Cardiac fibroblast (primary cell): ENCODE measurements at regions not wholly inside any gene's neighbourhood (a gene's known extent, or its start where the extent isn't known, plus 50 kb on each side); places are given as distances from the start of the nearest gene placed in this dataset.
"Not testable (repeated sequence)": the region's sequence is repeated elsewhere in the genome, so short reads cannot be mapped to it uniquely, and the experiment has no call there.

ENCODE experiments used
- DNase-seq, 2 donors: peaks; one replicate each; pipeline versions ENCODE4 v3.0.0 to v3.0.0-alpha.2; 2010; ENCODE audit warnings: low read depth in 2 of 2
- H3K4me3 ChIP-seq, 2 donors: replicated peaks in 1 of 2; 1 replicate in 1 of 2; 2 replicates in 1 of 2; pipeline ENCODE4 v1.5.1; 2011; ENCODE audit warnings: low read depth in 2 of 2, low read length in 2 of 2, mild to moderate bottlenecking in 2 of 2, moderate library complexity in 1 of 2
- TF ChIP-seq, protein P1 (sequence below): IDR thresholded peaks from one replicate; pipeline ENCODE4 v1.5.1; 2011; ENCODE audit warnings: low read depth, mild to moderate bottlenecking, low read length, inconsistent platforms

DNA sequence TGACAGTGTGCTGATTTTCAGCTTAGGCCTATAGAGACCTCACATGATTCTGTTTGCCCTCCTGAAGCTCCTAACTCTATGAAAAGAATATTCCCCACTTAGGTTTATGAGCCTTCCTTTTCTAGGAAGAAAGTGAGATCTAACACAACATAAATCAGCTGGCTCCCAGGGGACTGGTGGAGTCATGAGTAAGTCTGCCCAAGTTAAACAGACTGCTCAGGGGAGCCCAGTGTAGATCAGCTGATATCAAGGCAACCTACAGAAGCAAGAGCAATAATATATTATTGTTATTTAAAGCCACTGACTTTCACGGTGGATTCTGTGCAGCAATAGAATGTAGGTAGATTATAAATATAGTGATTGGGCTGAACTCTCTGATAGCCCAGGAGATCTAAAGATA lies 1978.6 kb upstream of the CDH6 start:
- TF ChIP-seq, protein P1, sequence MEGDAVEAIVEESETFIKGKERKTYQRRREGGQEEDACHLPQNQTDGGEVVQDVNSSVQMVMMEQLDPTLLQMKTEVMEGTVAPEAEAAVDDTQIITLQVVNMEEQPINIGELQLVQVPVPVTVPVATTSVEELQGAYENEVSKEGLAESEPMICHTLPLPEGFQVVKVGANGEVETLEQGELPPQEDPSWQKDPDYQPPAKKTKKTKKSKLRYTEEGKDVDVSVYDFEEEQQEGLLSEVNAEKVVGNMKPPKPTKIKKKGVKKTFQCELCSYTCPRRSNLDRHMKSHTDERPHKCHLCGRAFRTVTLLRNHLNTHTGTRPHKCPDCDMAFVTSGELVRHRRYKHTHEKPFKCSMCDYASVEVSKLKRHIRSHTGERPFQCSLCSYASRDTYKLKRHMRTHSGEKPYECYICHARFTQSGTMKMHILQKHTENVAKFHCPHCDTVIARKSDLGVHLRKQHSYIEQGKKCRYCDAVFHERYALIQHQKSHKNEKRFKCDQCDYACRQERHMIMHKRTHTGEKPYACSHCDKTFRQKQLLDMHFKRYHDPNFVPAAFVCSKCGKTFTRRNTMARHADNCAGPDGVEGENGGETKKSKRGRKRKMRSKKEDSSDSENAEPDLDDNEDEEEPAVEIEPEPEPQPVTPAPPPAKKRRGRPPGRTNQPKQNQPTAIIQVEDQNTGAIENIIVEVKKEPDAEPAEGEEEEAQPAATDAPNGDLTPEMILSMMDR, result no peak
- H3K4me3 ChIP-seq, result no peak overlapping the region
- DNase-seq, result no peak

DNA sequence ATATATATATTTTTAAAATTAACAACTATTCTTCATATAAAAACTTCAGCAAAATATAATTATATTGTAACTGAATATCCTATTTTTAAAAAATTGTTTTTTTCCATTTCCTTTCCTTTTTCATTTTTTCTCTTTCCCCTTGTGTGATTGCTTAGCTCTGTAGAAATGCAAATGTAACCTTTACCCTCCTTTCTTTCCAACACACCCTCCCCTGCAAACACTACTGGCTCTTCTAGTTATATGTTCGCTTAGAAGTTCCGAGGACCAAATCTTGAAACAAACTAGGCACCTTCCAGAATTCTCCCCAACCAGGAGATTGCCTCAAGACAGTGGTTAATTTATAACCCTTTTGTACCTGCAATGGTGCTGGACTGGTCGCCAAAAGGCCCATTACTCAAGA lies 1980.0 kb upstream of the CDH6 start:
- H3K4me3 ChIP-seq, result no peak overlapping the region
- no peak for DNase-seq
- TF ChIP-seq, protein P1, result no peak

DNA sequence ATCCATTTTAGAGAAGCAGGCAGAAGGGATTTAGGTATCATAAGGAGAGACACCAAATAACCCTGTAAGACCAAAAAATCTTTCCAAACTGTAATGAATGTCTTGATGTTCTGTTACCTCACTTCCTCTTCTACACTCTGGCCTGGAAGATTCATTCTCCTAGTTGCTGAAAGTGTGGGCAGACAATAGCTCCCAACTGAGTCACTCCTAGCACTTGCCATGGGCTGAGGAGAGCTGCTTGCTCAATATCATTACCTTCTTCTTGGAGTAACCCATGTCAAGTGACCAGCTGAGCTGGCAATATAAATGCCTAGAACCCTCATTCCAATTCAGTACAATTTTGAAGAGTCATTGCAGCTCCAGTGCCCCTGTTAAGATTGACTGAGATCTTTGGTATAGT lies 1985.5 kb upstream of the CDH6 start:
- TF ChIP-seq, protein P1, result no peak

DNA sequence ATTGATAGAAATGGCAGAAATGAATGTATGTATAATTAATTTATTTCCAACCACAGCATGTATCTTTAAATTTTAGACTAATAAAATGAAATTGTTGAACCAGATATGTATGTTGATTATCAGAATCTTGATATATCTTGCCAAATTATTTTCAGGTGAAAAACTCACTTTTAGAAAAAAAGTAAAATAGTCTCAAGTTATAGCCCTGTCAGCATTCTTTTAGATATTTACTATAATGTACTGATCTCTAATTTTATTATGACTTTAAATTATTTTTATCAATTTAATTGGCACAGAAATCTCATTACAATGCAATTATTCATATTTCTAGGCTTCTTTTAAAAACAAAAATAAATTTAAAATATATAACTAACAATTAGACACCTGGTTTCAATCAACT lies 1990.4 kb upstream of the CDH6 start:
- TF ChIP-seq, protein P1, result no peak
- no peak for DNase-seq
- no peak overlapping the region for H3K4me3 ChIP-seq

More for the DNA sequence above, 1985.5 kb upstream of the CDH6 start:
- no peak for DNase-seq
- H3K4me3 ChIP-seq, result no peak overlapping the region

DNA sequence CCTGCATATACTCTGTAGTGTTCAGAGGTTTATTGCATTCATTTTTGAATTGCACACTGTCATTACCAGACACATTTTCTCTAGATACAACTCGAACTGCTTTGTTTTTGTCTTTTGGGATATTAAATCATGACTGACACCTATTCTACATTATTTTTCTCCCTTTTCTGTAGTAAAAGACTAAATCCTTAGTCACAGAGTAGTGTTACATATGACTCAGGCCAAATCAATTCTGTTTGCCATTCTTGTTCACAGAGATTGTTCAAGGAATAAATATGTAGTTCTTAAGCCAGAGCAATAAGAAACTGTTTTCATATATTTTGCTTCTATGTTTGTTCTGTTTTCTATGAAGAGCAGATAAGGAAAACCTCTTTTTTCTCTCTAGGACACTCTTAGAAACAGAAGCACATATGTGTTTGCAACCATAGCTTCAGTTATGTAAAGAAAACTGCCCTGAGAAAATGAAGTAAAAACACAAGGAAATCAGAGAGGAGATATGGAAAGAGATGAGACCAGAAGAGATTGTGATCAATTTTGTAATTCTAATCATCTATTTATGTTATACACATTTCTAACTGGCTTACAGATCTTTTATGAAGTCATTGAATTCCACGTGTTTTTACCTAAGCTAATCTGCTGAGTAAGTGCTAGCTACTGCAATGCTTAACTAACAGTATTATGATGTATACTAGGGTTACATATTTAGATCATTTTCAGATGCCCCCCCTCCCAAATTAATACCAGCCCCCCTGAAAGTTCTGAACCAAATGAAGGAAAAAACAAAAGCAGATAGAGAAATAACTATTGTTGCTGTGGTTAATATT lies 1995.6 kb upstream of the CDH6 start:
- no peak for DNase-seq
- H3K4me3 ChIP-seq, result no peak overlapping the region
- TF ChIP-seq, protein P1, result no peak

DNA sequence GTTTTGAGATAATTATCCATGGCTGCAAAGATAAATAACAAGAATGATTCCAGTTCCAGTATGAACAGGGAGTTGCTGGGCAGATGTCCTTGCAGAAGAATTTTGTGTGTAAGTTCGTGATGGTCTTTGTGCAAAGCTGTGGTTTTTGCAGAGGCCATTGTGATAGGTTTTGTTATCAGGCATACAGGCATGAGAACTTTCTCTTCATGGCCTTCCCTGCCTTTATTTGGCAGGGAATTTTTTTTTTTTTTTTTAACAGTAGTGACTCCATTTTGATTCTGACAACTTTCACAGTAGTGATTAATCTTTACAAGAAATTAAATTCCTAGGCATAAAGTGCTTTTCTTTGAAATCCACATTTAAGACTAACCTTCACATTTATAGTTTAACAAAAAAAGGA lies 1999.5 kb upstream of the CDH6 start:
- TF ChIP-seq, protein P1, result no peak
- H3K4me3 ChIP-seq, result no peak overlapping the region
- DNase-seq, result no peak

DNA sequence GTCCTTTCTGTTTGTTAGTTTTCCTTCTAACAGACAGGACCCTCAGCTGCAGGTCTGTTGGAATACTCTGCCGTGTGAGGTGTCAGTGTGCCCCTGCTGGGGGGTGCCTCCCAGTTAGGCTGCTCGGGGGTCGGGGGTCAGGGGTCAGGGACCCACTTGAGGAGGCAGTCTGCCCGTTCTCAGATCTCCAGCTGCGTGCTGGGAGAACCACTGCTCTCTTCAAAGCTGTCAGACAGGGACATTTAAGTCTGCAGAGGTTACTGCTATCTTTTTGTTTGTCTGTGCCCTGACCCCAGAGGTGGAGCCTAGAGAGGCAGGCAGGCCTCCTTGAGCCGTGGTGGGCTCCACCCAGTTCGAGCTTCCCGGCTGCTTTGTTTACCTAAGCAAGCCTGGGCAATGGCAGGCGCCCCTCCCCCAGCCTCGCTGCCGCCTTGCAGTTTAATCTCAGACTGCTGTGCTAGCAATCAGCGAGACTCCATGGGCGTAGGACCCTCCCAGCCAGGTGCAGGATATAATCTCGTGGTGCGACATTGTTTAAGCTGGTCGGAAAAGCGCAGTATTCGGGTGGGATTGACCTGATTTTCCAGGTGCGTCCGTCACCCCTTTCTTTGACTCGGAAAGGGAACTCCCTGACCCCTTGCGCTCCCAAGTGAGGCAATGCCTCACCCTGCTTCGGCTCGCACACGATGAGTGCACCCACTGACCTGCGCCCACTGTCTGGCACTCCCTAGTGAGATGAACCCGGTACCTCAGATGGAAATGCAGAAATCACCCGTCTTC lies 2002.0 kb upstream of the CDH6 start:
- DNase-seq, H3K4me3 ChIP-seq: not testable (repeated sequence)

DNA sequence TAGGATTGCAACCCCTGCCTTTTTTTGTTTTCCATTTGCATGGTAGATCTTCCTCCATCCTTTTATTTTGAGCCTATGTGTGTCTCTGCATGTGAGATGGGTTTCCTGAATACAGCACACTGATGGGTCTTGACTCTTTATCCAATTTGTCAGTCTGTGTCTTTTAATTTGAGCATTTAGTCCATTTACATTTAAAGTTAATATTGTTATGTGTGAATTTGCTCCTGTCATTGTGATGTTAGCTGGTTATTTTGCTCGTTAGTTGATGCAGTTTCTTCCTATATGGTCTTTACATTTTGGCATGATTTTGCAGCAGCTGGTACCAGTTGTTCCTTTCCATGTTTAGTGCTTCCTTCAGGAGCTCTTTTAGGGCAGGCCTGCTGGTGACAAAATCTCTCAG lies 2003.1 kb upstream of the CDH6 start:
- H3K4me3 ChIP-seq, DNase-seq: not testable (repeated sequence)

DNA sequence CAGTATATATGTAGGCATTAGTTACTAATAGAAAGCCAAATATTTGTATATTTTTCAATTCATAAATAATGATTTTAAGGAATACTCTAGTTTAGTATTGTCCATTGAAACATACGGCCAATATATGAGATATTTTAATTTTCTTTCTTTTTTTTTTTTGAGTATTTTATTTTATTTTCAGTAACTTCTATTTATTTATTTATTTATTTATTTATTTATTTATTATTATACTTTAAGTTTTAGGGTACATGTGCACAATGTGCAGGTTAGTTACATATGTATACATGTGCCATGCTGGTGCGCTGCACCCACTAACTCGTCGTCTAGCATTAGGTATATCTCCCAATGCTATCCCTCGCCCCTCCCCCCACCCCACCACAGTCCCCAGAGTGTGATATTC lies 2007.1 kb upstream of the CDH6 start:
- not testable (repeated sequence) for DNase-seq

More for the DNA sequence above, 2007.1 kb upstream of the CDH6 start:
- H3K4me3 ChIP-seq, result not testable (repeated sequence)
